ENCODE measurements at regions not wholly inside any gene's neighbourhood (a gene's known extent, or its start where the extent isn't known, plus 50 kb on each side); places are given as distances from the start of the nearest gene placed in this dataset.

DNA sequence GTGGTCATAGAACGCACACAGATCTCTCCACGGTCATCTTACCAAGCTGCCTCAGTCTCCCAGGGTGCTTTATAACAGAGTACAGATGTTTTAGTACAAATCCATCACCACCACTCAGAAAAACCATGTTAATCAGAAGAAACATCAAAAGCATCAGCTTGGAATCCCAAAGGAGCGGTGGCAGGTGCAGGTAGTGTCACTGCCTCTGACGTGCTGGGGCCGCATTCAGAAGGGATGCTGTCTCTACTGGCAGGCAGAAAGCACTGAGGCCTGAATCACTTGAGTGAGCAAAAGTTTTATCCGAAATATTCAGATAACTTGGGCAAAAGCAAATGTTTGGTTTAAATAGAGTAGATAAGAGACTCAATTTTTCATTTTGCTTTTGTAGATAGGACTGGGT, 448.4 kb upstream of the ZNF608 start:
- POLR2A ChIA-PET, result no interaction called here
- intact Hi-C loops (cut with micrococcal nuclease; ENCODE audit: unreplicated experiment), result no loop called here
- 15% methylated on average over 6 of the region's 6 CpGs for WGBS (ENCODE audit: low lambda C conversion rate)
- no peak overlapping the region for H3K27ac ChIP-seq (ENCODE audit: extremely low read length, insufficient read depth, low read length)
- no peak overlapping the region for H3K9ac ChIP-seq (ENCODE audit: insufficient read depth, low read depth, low read length)
- H4K20me1 ChIP-seq (ENCODE audit: insufficient read depth, low read length), result no peaks in the 10 kb centered on the region
- in situ Hi-C loops (cut with HindIII; ENCODE audit: extremely low pct_ligation_motif_present, low pct_unique_long_range_greater_than_20kb), result no loop called here
- CTCF ChIA-PET (ENCODE audit: low intra/inter-chr PET ratio, low total read pairs), result no interaction called here
- H3K4me3 ChIP-seq (replicated peaks in 1 of 3; ENCODE audit: insufficient read depth in 1 of 3, low read depth in 2 of 3, low read length in 3 of 3), result no peak overlapping the region
- DNase-seq (ENCODE audit: low spot score) (no peak), FAIRE-seq (no peak), ATAC-seq (no peak)
- no peaks in the 10 kb centered on the region for H3K79me2 ChIP-seq (ENCODE audit: insufficient read depth, low read length)
- TF ChIP-seq ADNP (CRISPR knock-in tag; IDR thresholded peaks at IDR 0.05) (no peak), PAX8 (CRISPR knock-in tag; IDR thresholded peaks at IDR 0.05; ENCODE audit: borderline replicate concordance) (no peak), NONO (IDR thresholded peaks at IDR 0.05) (no peak), NONO (CRISPR knock-in tag; conservative IDR thresholded peaks at IDR 0.05) (no peak)
- H3K36me3 ChIP-seq (replicated peaks in 1 of 2; ENCODE audit: control insufficient read depth in 1 of 2, insufficient read depth in 2 of 2, low read length in 2 of 2), result no peaks in the 10 kb centered on the region
- H3K27me3 ChIP-seq (ENCODE audit: control insufficient read depth in 1 of 2, insufficient read depth in 2 of 2, low read length in 2 of 2), result no peaks in the 10 kb centered on the region
- H2AFZ ChIP-seq (ENCODE audit: low read length), result no peak overlapping the region
- H3K4me1 ChIP-seq (ENCODE audit: insufficient read depth, low read length), result no peaks in the 10 kb centered on the region
- no peaks in the 10 kb centered on the region for H3K9me3 ChIP-seq (ENCODE audit: low read length)
- no peak overlapping the region for H3K4me2 ChIP-seq (ENCODE audit: low read depth, low read length)
- BruUV-seq (replicated peaks), result no TSS peak

DNA sequence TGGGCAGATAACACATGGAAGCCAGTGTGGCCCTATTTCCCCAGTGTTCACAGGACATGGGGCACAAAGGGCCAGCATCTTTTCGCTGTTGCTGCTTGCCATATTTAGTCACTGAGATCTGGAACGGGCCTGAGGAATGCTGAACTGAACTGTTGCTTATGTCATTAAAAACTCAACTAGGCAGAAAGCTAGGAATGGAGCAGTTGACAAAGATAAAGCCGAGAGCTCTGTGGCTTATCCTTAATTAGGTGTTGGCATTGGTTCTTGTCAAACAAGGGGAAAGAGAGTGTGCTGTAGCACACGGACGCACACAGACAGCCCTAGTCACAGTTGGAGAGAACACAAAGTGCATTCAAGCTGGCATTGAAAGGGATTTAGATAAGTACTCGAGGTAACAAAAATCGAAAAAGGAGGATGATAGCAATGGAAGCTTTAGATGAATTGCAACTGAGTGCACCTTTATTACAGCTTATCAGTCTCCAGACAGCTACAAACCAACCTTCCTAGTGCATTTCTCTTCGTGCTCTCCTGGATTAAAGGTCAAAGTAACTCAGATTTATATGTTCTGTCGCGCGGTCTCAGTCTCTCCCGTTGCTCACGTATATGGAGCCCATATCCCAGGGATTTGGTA, 450.2 kb upstream of the ZNF608 start:
- ATAC-seq, result no peak
- H3K4me1 ChIP-seq (ENCODE audit: insufficient read depth, low read length), result no peaks in the 10 kb centered on the region
- no peaks in the 10 kb centered on the region for H4K20me1 ChIP-seq (ENCODE audit: insufficient read depth, low read length)
- no peak overlapping the region for H3K9ac ChIP-seq (ENCODE audit: insufficient read depth, low read depth, low read length)
- H3K9me3 ChIP-seq (ENCODE audit: low read length), result no peaks in the 10 kb centered on the region
- no peak for DNase-seq (ENCODE audit: low spot score)
- H3K27me3 ChIP-seq (ENCODE audit: control insufficient read depth in 1 of 2, insufficient read depth in 2 of 2, low read length in 2 of 2), result no peaks in the 10 kb centered on the region
- in situ Hi-C loops (cut with HindIII; ENCODE audit: extremely low pct_ligation_motif_present, low pct_unique_long_range_greater_than_20kb) (no loop called here), intact Hi-C loops (cut with micrococcal nuclease; ENCODE audit: unreplicated experiment) (no loop called here)
- no peak overlapping the region for H3K27ac ChIP-seq (ENCODE audit: extremely low read length, insufficient read depth, low read length)
- ChIA-PET POLR2A (no interaction called here), CTCF (ENCODE audit: low intra/inter-chr PET ratio, low total read pairs) (no interaction called here)
- no peak for TF ChIP-seq BHLHE40 (IDR thresholded peaks at IDR 0.05; ENCODE audit: low read length)
- no peak for TF ChIP-seq ATRX (CRISPR knock-in tag; IDR thresholded peaks at IDR 0.05; ENCODE audit: borderline replicate concordance)
- no peak for TF ChIP-seq ELF3 (CRISPR knock-in tag; IDR thresholded peaks at IDR 0.05)
- TF ChIP-seq, protein P1, sequence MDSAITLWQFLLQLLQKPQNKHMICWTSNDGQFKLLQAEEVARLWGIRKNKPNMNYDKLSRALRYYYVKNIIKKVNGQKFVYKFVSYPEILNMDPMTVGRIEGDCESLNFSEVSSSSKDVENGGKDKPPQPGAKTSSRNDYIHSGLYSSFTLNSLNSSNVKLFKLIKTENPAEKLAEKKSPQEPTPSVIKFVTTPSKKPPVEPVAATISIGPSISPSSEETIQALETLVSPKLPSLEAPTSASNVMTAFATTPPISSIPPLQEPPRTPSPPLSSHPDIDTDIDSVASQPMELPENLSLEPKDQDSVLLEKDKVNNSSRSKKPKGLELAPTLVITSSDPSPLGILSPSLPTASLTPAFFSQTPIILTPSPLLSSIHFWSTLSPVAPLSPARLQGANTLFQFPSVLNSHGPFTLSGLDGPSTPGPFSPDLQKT (CRISPR knock-in tag; IDR thresholded peaks at IDR 0.05; ENCODE audit: borderline replicate concordance), result no peak
- TF ChIP-seq, protein P2, sequence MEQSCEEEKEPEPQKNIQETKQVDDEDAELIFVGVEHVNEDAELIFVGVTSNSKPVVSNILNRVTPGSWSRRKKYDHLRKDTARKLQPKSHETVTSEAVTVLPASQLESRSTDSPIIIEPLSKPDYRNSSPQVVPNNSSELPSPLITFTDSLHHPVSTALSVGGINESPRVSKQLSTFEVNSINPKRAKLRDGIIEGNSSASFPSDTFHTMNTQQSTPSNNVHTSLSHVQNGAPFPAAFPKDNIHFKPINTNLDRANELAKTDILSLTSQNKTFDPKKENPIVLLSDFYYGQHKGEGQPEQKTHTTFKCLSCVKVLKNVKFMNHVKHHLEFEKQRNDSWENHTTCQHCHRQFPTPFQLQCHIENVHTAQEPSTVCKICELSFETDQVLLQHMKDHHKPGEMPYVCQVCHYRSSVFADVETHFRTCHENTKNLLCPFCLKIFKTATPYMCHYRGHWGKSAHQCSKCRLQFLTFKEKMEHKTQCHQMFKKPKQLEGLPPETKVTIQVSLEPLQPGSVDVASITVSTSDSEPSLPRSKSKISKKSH (CRISPR knock-in tag; IDR thresholded peaks at IDR 0.05; ENCODE audit: borderline replicate concordance), result no peak
- TF ChIP-seq ZNF547 (CRISPR knock-in tag; IDR thresholded peaks at IDR 0.05), result no peak
- no peaks in the 10 kb centered on the region for H3K36me3 ChIP-seq (replicated peaks in 1 of 2; ENCODE audit: control insufficient read depth in 1 of 2, insufficient read depth in 2 of 2, low read length in 2 of 2)
- H3K79me2 ChIP-seq (ENCODE audit: insufficient read depth, low read length), result no peaks in the 10 kb centered on the region
- H3K4me2 ChIP-seq (ENCODE audit: low read depth, low read length), result no peak overlapping the region
- H3K4me3 ChIP-seq (replicated peaks in 1 of 3; ENCODE audit: insufficient read depth in 1 of 3, low read depth in 2 of 3, low read length in 3 of 3), result no peak overlapping the region
- no TSS peak for BruUV-seq (replicated peaks)
- H2AFZ ChIP-seq (ENCODE audit: low read length), result no peak overlapping the region
- 32% methylated on average over 12 of the region's 13 CpGs for WGBS (ENCODE audit: low lambda C conversion rate)
- FAIRE-seq, result no peak

Measured in HepG2 (cell line).